GM21529 (cell line): ENCODE measurements at regions not wholly inside any gene's neighbourhood (a gene's known extent, or its start where the extent isn't known, plus 50 kb on each side); places are given as distances from the start of the nearest gene placed in this dataset.

Experiments
- ATAC-seq: cut with Tn5 transposase; IDR thresholded peaks from one replicate; pipeline ENCODE4 v1.9.1; 2021; ENCODE audit not compliant: unreplicated experiment

- ATAC-seq, result no peak
Observed at GRCh38 chr13:80413611-80414010, 72.7 kb upstream of the SPRY2 start.

DNA sequence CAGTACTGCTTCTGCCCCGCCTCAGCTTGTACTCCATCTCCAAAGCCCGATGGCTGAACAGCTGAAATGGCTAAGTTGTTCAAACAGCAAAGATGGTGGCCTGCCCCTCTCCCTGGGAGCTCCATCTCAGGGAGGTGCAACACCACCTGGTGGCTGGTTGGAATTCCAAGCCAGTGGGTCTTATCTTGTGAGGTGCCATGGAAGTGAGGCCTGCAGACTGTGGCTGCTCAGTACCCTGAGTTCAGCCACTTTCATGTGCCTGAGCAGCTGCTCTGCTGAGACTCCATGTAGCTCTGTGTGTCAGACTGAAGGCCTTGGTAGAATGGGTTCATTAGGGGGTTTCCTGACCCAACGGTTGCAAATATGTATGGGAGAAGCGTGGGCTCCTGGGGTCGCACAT, 67.3 kb upstream of the SPRY2 start:
- no peak for ATAC-seq

DNA sequence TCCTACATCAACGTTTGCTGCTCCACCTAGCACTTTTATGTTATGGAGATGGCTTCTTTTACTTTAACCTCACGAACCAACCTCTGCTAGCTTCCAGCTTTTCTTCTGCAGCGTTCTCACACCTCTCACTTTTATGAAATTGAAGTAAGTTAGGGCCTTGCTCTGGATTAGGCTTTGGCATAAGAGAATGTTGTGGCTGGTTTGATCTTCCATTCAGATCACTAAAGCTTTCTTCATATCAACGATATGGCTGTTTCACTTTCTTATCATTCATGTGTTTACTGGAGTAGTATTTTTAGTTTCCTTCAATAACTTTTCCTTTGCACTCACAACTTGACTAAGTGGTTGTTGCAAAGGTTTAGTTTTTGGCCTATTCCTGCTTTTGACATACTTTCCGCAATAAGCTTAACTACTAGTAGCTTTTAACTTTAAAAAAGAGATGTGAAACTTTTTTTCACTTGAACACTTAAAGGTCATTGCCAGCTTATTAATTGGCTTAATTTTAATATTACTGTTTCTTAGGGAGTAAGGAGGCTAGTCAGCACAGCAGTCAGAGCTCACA, 60.0 kb upstream of the SPRY2 start:
- no peak for ATAC-seq

- no peak for ATAC-seq
Observed at GRCh38 chr13:80400164-80400864, 59.4 kb upstream of the SPRY2 start.

DNA sequence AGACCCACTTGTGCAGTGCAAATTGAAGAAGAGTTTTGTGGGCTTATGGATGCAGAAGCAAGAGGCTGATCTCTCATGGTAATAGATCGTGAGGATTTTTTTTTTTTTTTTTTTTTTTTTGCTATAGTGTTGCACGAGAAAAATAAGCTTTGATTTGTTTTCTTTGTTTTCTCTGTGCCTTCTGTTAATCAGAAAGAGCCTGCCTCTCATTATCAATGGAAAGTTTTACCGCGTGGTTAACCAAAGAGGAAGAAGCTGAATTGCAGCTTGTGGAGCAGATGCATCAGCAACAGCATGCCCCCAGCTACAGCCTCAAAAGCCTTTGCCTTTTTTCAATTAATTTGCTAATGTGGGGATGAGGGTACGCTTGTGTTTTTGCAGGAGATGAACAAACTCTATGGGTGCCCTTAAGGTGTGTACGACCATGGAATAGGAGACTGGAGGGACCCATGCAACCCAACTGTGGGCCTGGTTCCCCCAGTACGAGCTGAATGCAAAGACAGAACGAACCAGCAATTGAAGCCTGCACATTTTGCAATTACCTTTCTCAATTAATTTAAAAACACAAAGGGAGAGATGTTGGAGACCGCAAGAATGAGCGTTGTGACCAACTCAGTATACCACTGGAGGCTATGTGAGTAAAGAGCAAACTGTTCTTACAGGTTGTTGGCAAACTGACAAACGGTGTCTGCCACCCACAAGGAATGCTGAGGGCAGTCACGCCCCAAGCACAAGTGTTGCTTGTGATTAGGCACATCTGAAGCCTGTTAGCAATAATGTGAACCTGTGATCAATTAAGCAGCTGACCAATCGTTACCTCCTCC, 58.6 kb upstream of the SPRY2 start:
- no peak for ATAC-seq
